B cell (primary cell): ENCODE measurements at regions not wholly inside any gene's neighbourhood (a gene's known extent, or its start where the extent isn't known, plus 50 kb on each side); places are given as distances from the start of the nearest gene placed in this dataset.

Experiments used
- EZH2 ChIP-seq: IDR thresholded peaks from 2 replicates; pipeline ENCODE4 v1.6.1; 2012; ENCODE audit warnings: borderline replicate concordance, low read depth, mild to moderate bottlenecking, moderate library complexity, low read length; ENCODE audit not compliant: insufficient read depth, poor library complexity, severe bottlenecking
- TF ChIP-seq, protein P1 (sequence below): fragments of 200-600 bp; IDR thresholded peaks from one replicate; pipeline ENCODE4 v1.8.0; 2022; ENCODE audit warnings: antibody characterized with exemption, mild to moderate bottlenecking

GRCh38 chr13:88717946-88718345 is 1046.8 kb downstream of the SLITRK5 start:
- TF ChIP-seq, protein P1, sequence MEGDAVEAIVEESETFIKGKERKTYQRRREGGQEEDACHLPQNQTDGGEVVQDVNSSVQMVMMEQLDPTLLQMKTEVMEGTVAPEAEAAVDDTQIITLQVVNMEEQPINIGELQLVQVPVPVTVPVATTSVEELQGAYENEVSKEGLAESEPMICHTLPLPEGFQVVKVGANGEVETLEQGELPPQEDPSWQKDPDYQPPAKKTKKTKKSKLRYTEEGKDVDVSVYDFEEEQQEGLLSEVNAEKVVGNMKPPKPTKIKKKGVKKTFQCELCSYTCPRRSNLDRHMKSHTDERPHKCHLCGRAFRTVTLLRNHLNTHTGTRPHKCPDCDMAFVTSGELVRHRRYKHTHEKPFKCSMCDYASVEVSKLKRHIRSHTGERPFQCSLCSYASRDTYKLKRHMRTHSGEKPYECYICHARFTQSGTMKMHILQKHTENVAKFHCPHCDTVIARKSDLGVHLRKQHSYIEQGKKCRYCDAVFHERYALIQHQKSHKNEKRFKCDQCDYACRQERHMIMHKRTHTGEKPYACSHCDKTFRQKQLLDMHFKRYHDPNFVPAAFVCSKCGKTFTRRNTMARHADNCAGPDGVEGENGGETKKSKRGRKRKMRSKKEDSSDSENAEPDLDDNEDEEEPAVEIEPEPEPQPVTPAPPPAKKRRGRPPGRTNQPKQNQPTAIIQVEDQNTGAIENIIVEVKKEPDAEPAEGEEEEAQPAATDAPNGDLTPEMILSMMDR, result no peak
- TF ChIP-seq EZH2, result no peak
